ENCODE measurements at regions not wholly inside any gene's neighbourhood (a gene's known extent, or its start where the extent isn't known, plus 50 kb on each side); places are given as distances from the start of the nearest gene placed in this dataset.

GRCh38 chr5:77157732-77158532 is 52.5 kb upstream of the PDE8B start:
- TF ChIP-seq EZH2 (IDR thresholded peaks at IDR 0.05; ENCODE audit: low read length, missing control alignments) = no peak
- TF ChIP-seq CTCF (conservative IDR thresholded peaks at IDR 0.05 in 1 of 2, IDR thresholded peaks at IDR 0.05 in 1 of 2; ENCODE audit: low read depth in 1 of 2, low read length in 2 of 2) = no peak
- Histone ChIP-seq H3K36me3 (ENCODE audit: control insufficient read depth, insufficient read depth, low read length) (no peaks in the 10 kb centered on the region), H3K4me1 (ENCODE audit: control insufficient read depth, extremely low read depth, insufficient read depth, low read length) (no peaks in the 10 kb centered on the region), H3K27me3 (ENCODE audit: control insufficient read depth, insufficient read depth, low read length) (peaks cover 3% of the 10 kb centered on the region), H3K27ac (ENCODE audit: insufficient read depth, low read length) (no peak overlapping the region), H3K9me3 (ENCODE audit: control insufficient read depth, insufficient read depth, low read depth, low read length) (no peaks in the 10 kb centered on the region), H3K79me2 (ENCODE audit: control insufficient read depth, insufficient read depth, low read length) (no peaks in the 10 kb centered on the region), H3K4me2 (ENCODE audit: extremely low read depth, insufficient read depth, low read length) (no peak overlapping the region), H4K20me1 (ENCODE audit: control insufficient read depth, extremely low read depth, insufficient read depth, low read length) (no peaks in the 10 kb centered on the region), H3K4me3 (replicated peaks in 1 of 4; ENCODE audit: control extremely low read depth in 1 of 4, insufficient read depth in 1 of 4, low read depth in 3 of 4, low read length in 4 of 4) (no peak overlapping the region), H2AFZ (ENCODE audit: low read length) (no peak overlapping the region), H3K9ac (ENCODE audit: insufficient read depth, low read length) (no peak overlapping the region)
- no peak for DNase-seq (ENCODE audit: low read depth in 2 of 2)

GRCh38 chr5:77156379-77156778 is 54.1 kb upstream of the PDE8B start:
- no peak overlapping the region for H2AFZ ChIP-seq (ENCODE audit: low read length)
- H4K20me1 ChIP-seq (ENCODE audit: control insufficient read depth, extremely low read depth, insufficient read depth, low read length) = no peaks in the 10 kb centered on the region
- H3K27me3 ChIP-seq (ENCODE audit: control insufficient read depth, insufficient read depth, low read length) = peaks cover 3% of the 10 kb centered on the region
- no peak overlapping the region for H3K4me3 ChIP-seq (replicated peaks in 1 of 4; ENCODE audit: control extremely low read depth in 1 of 4, insufficient read depth in 1 of 4, low read depth in 3 of 4, low read length in 4 of 4)
- H3K9me3 ChIP-seq (ENCODE audit: control insufficient read depth, insufficient read depth, low read depth, low read length) = no peaks in the 10 kb centered on the region
- TF ChIP-seq EZH2 (IDR thresholded peaks at IDR 0.05; ENCODE audit: low read length, missing control alignments) (no peak), CTCF (conservative IDR thresholded peaks at IDR 0.05 in 1 of 2, IDR thresholded peaks at IDR 0.05 in 1 of 2; ENCODE audit: low read depth in 1 of 2, low read length in 2 of 2) (no peak)
- no peak overlapping the region for H3K27ac ChIP-seq (ENCODE audit: insufficient read depth, low read length)
- no peak for DNase-seq (ENCODE audit: low read depth in 2 of 2)
- no peaks in the 10 kb centered on the region for H3K36me3 ChIP-seq (ENCODE audit: control insufficient read depth, insufficient read depth, low read length)
- H3K4me2 ChIP-seq (ENCODE audit: extremely low read depth, insufficient read depth, low read length) = no peak overlapping the region
- no peak overlapping the region for H3K9ac ChIP-seq (ENCODE audit: insufficient read depth, low read length)
- H3K79me2 ChIP-seq (ENCODE audit: control insufficient read depth, insufficient read depth, low read length) = no peaks in the 10 kb centered on the region
- no peaks in the 10 kb centered on the region for H3K4me1 ChIP-seq (ENCODE audit: control insufficient read depth, extremely low read depth, insufficient read depth, low read length)

- no peak overlapping the region for H3K4me2 ChIP-seq (ENCODE audit: extremely low read depth, insufficient read depth, low read length)
- DNase-seq (ENCODE audit: low read depth in 2 of 2) = no peak
- no peaks in the 10 kb centered on the region for H3K36me3 ChIP-seq (ENCODE audit: control insufficient read depth, insufficient read depth, low read length)
- H3K27me3 ChIP-seq (ENCODE audit: control insufficient read depth, insufficient read depth, low read length) = peaks cover 3% of the 10 kb centered on the region
- no peaks in the 10 kb centered on the region for H3K4me1 ChIP-seq (ENCODE audit: control insufficient read depth, extremely low read depth, insufficient read depth, low read length)
- H3K4me3 ChIP-seq (replicated peaks in 1 of 4; ENCODE audit: control extremely low read depth in 1 of 4, insufficient read depth in 1 of 4, low read depth in 3 of 4, low read length in 4 of 4) = no peak overlapping the region
- no peak overlapping the region for H2AFZ ChIP-seq (ENCODE audit: low read length)
- no peak overlapping the region for H3K9ac ChIP-seq (ENCODE audit: insufficient read depth, low read length)
- H3K27ac ChIP-seq (ENCODE audit: insufficient read depth, low read length) = no peak overlapping the region
- TF ChIP-seq CTCF (conservative IDR thresholded peaks at IDR 0.05 in 1 of 2, IDR thresholded peaks at IDR 0.05 in 1 of 2; ENCODE audit: low read depth in 1 of 2, low read length in 2 of 2) (no peak), EZH2 (IDR thresholded peaks at IDR 0.05; ENCODE audit: low read length, missing control alignments) (no peak)
- no peaks in the 10 kb centered on the region for H3K9me3 ChIP-seq (ENCODE audit: control insufficient read depth, insufficient read depth, low read depth, low read length)
- no peaks in the 10 kb centered on the region for H4K20me1 ChIP-seq (ENCODE audit: control insufficient read depth, extremely low read depth, insufficient read depth, low read length)
- H3K79me2 ChIP-seq (ENCODE audit: control insufficient read depth, insufficient read depth, low read length) = no peaks in the 10 kb centered on the region
These were observed 55.2 kb upstream of the PDE8B start for GRCh38 chr5:77155179-77155785.
